Type B pancreatic cell (in vitro differentiated cells): ENCODE measurements at regions not wholly inside any gene's neighbourhood (a gene's known extent, or its start where the extent isn't known, plus 50 kb on each side); places are given as distances from the start of the nearest gene placed in this dataset.

Source experiments
- DNase-seq: peaks from one replicate; pipeline ENCODE4 v3.0.0; 2021; ENCODE audit warnings: mixed read lengths; ENCODE audit not compliant: unreplicated experiment; ENCODE audit errors: extremely low spot score
- H3K27ac Mint-ChIP-seq: 2 replicates; pipeline ENCODE4 v1.8.0; 2021; ENCODE audit warnings: mild to moderate bottlenecking, mixed read lengths
- H3K27me3 Mint-ChIP-seq: 2 replicates; pipeline ENCODE4 v1.8.0; 2021; ENCODE audit warnings: mixed read lengths
- H3K36me3 Mint-ChIP-seq: 2 replicates; pipeline ENCODE4 v1.8.0; 2021; ENCODE audit warnings: mixed read lengths
- H3K4me1 Mint-ChIP-seq: one replicate; pipeline ENCODE4 v1.8.0; 2021; ENCODE audit warnings: mixed read lengths; ENCODE audit not compliant: unreplicated experiment
- H3K4me3 Mint-ChIP-seq: 2 replicates; pipeline ENCODE4 v1.8.0; 2021; ENCODE audit warnings: mild to moderate bottlenecking, mixed read lengths
- H3K9me3 Mint-ChIP-seq: 2 replicates; pipeline ENCODE4 v1.8.0; 2021; ENCODE audit warnings: mixed read lengths
- CTCF ChIP-seq: fragments of 200-600 bp; sonication (generic); conservative IDR thresholded peaks from 2 replicates; pipeline ENCODE4 v1.5.0; 2021; ENCODE audit warnings: antibody characterized with exemption, mild to moderate bottlenecking

DNA sequence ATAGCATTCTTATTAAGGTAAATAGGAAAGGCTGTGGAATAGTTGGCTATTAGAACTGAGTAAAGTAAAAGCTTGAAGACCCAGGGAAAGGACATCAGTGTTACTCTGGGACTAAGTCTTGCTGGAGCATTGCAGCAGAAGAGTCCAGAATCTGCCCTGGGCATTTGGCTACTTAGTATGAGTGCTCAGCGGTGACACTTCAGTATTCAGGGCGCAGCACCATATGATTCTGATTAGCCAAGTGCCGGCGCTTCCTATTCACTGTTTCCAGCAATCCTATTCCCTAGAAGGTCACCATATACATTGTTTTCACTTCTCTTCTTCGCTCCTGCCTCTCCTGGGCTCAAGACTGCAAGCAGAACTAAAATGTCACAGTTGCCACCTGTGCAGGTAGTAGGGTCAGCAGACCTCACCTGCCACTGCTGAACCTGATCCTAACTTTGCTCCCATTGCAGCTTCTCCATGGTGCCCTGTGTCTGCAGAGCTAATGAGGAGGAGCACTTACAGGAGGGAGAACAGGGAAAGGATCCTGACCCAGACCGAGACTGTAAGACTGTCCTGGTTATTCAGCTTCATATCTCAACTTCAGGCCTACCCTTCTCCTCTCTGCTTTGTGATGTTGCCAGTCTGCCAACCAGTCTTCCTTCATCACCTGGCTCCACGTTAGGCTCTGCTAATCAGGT, 313.6 kb upstream of the PIK3R1 start:
- H3K27ac Mint-ChIP-seq = no peak overlapping the region
- H3K36me3 Mint-ChIP-seq = no peaks in the 10 kb centered on the region
- no peak for DNase-seq
- peaks cover 25% of the 10 kb centered on the region for H3K4me1 Mint-ChIP-seq
- H3K4me3 Mint-ChIP-seq = no peak overlapping the region
- no peak for TF ChIP-seq CTCF
- H3K27me3 Mint-ChIP-seq = peaks cover 3% of the 10 kb centered on the region
- peaks cover 5% of the 10 kb centered on the region for H3K9me3 Mint-ChIP-seq

GRCh38 chr5:67900514-67900913, 315.0 kb upstream of the PIK3R1 start:
- no peak for DNase-seq
- no peak for TF ChIP-seq CTCF
- Mint-ChIP-seq H3K4me1 (peaks cover 25% of the 10 kb centered on the region), H3K9me3 (peaks cover 16% of the 10 kb centered on the region), H3K4me3 (no peak overlapping the region), H3K36me3 (no peaks in the 10 kb centered on the region), H3K27ac (no peak overlapping the region), H3K27me3 (peaks cover 3% of the 10 kb centered on the region)

DNA sequence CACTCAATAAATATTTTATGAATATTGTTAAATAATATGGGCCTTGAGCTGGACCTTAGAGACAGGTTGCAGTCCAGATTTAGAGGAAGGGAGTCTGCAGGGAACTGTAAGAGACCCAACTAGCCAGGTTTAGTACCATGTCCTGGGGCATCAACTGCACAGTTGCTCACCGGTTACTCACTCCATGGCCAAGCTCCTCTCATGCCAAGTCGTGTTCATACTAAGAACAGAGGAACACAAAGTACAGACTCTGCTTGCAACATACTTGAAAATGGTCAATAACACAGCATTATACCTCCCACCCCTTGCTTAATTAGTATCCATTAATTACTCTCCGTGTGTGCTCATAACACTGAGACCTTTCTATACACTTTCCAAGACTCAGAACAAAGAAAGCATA, 317.6 kb upstream of the PIK3R1 start:
- H3K27me3 Mint-ChIP-seq = peaks cover 3% of the 10 kb centered on the region
- DNase-seq = no peak
- peaks cover 21% of the 10 kb centered on the region for H3K4me1 Mint-ChIP-seq
- no peak overlapping the region for H3K4me3 Mint-ChIP-seq
- TF ChIP-seq CTCF = no peak
- no peak overlapping the region for H3K27ac Mint-ChIP-seq
- H3K36me3 Mint-ChIP-seq = no peaks in the 10 kb centered on the region
- H3K9me3 Mint-ChIP-seq = peaks cover 16% of the 10 kb centered on the region

- TF ChIP-seq CTCF = no peak
- H3K27ac Mint-ChIP-seq = no peak overlapping the region
- peaks cover 17% of the 10 kb centered on the region for H3K4me1 Mint-ChIP-seq
- no peak for DNase-seq
- peaks cover 3% of the 10 kb centered on the region for H3K27me3 Mint-ChIP-seq
- no peak overlapping the region for H3K4me3 Mint-ChIP-seq
- no peaks in the 10 kb centered on the region for H3K36me3 Mint-ChIP-seq
- H3K9me3 Mint-ChIP-seq = peaks cover 16% of the 10 kb centered on the region
These were observed 318.1 kb upstream of the PIK3R1 start for GRCh38 chr5:67897431-67897830.

DNA sequence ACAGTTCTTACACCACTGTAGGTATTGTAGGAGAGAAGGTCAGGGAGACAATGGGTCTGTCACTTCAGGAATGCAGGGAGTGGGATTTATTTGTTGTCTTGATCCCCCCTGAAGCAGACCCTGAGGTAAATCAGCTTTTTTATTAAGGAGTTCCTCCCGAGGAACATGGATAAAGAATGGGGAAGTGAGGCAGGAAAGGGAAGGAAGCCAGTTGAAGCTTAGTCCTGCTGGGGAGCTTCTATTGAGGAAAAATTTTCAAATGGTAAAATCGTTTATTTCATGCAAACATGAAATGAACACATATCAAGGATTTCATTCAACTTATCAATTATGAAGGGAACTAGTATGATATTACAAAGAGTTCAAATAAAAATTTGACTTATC, 318.6 kb upstream of the PIK3R1 start:
- Mint-ChIP-seq H3K27ac (no peak overlapping the region), H3K36me3 (no peaks in the 10 kb centered on the region), H3K9me3 (peaks cover 16% of the 10 kb centered on the region), H3K27me3 (peaks cover 3% of the 10 kb centered on the region), H3K4me3 (no peak overlapping the region), H3K4me1 (peaks cover 12% of the 10 kb centered on the region)
- no peak for TF ChIP-seq CTCF
- DNase-seq = no peak
